ENCODE measurements at regions not wholly inside any gene's neighbourhood (a gene's known extent, or its start where the extent isn't known, plus 50 kb on each side); places are given as distances from the start of the nearest gene placed in this dataset.

- TF ChIP-seq MLXIP (CRISPR knock-in tag; IDR thresholded peaks at IDR 0.05; ENCODE audit: borderline replicate concordance) = no peak
- no peak for TF ChIP-seq DNMT1 (CRISPR knock-in tag; IDR thresholded peaks at IDR 0.05)
These were observed 1445.6 kb downstream of the TBC1D22A start (continued) for GRCh38 chr22:48207919-48208535.

GRCh38 chr22:48205790-48206189, 1443.3 kb downstream of the TBC1D22A start:
- H4K20me1 ChIP-seq (ENCODE audit: insufficient read depth, low read length) = no peaks in the 10 kb centered on the region
- H3K4me2 ChIP-seq (ENCODE audit: low read depth, low read length) = no peak overlapping the region
- no peaks in the 10 kb centered on the region for H3K79me2 ChIP-seq (ENCODE audit: insufficient read depth, low read length)
- H3K36me3 ChIP-seq (replicated peaks in 1 of 2; ENCODE audit: control insufficient read depth in 1 of 2, insufficient read depth in 2 of 2, low read length in 2 of 2) = no peaks in the 10 kb centered on the region
- H3K4me3 ChIP-seq (replicated peaks in 1 of 3; ENCODE audit: insufficient read depth in 1 of 3, low read depth in 2 of 3, low read length in 3 of 3) = no peak overlapping the region
- no peak for DNase-seq (ENCODE audit: low spot score)
- H3K27ac ChIP-seq (ENCODE audit: extremely low read length, insufficient read depth, low read length) = no peak overlapping the region
- no peak for FAIRE-seq
- no peak for ATAC-seq
- POLR2A ChIA-PET = no interaction called here
- no peak overlapping the region for H2AFZ ChIP-seq (ENCODE audit: low read length)
- H3K9ac ChIP-seq (ENCODE audit: insufficient read depth, low read depth, low read length) = no peak overlapping the region
- no TSS peak for BruUV-seq (replicated peaks)
- intact Hi-C loops (cut with micrococcal nuclease; ENCODE audit: unreplicated experiment) = no loop called here
- H3K27me3 ChIP-seq (ENCODE audit: control insufficient read depth in 1 of 2, insufficient read depth in 2 of 2, low read length in 2 of 2) = peaks cover 1 to 14% of the 10 kb centered on the region in 2 experiments; a peak in 3 of 5 replicates
- no peaks in the 10 kb centered on the region for H3K4me1 ChIP-seq (ENCODE audit: insufficient read depth, low read length)
- CTCF ChIA-PET (ENCODE audit: low intra/inter-chr PET ratio, low total read pairs) = no interaction called here
- in situ Hi-C loops (cut with HindIII; ENCODE audit: extremely low pct_ligation_motif_present, low pct_unique_long_range_greater_than_20kb) = no loop called here
- 5% methylated on average over 2 of the region's 3 CpGs for WGBS (ENCODE audit: low lambda C conversion rate)
- no peaks in the 10 kb centered on the region for H3K9me3 ChIP-seq (ENCODE audit: low read length)
- TF ChIP-seq CEBPB (IDR thresholded peaks at IDR 0.05; ENCODE audit: borderline replicate concordance, low read depth, low read length) (no peak), DZIP1 (CRISPR knock-in tag; IDR thresholded peaks at IDR 0.05) (no peak), HOXD1 (CRISPR knock-in tag; IDR thresholded peaks at IDR 0.05) (no peak), PHB2 (IDR thresholded peaks at IDR 0.05; ENCODE audit: partially characterized antibody) (no peak), ARID4A (CRISPR knock-in tag; IDR thresholded peaks at IDR 0.05; ENCODE audit: borderline replicate concordance) (no peak), HDAC2 (CRISPR knock-in tag; IDR thresholded peaks at IDR 0.05) (no peak), ZNF597 (CRISPR knock-in tag; IDR thresholded peaks at IDR 0.05) (no peak), MAX (IDR thresholded peaks at IDR 0.05) (no peak), NCOR1 (IDR thresholded peaks at IDR 0.05; ENCODE audit: borderline replicate concordance, low read length) (no peak), TAF1 (CRISPR knock-in tag; IDR thresholded peaks at IDR 0.05) (no peak)

All from HepG2 (cell line).